HEK293 (cell line): ENCODE measurements at regions not wholly inside any gene's neighbourhood (a gene's known extent, or its start where the extent isn't known, plus 50 kb on each side); places are given as distances from the start of the nearest gene placed in this dataset.
"Not testable (repeated sequence)": the region's sequence is repeated elsewhere in the genome, so short reads cannot be mapped to it uniquely, and the experiment has no call there.

ENCODE experiments used
- CTCF ChIA-PET: fragments of 350-600 bp; formaldehyde crosslinking; extraction: SDS; loops from one replicate; lab custom pipeline; 2021; ENCODE audit warnings: antibody characterized with exemption; lab: Yijun Ruan, JAX
- POLR2A ChIA-PET: fragments of 300-600 bp; formaldehyde crosslinking; extraction: SDS; loops from one replicate; lab custom pipeline; 2020; ENCODE audit warnings: antibody characterized with exemption, inconsistent platforms; lab: Yijun Ruan, JAX
- H3K27ac ChIP-seq: fragments of 200-500 bp; sonication (Bioruptor generic); 2 replicates; pipeline ENCODE4 v1.5.1; 2014; ENCODE audit warnings: low read depth, low read length, control low read depth, inconsistent platforms; ENCODE audit errors: extremely low read depth
- H3K36me3 ChIP-seq, 2 experiments: fragments of 200-500 bp in 1 of 2; sonication (Bioruptor generic) in 1 of 2; 1 replicate in 1 of 2; 2 replicates in 1 of 2; pipeline ENCODE4 v1.5.1; 2014 to 2017; ENCODE audit warnings: inconsistent platforms in 2 of 2, low read length in 2 of 2; ENCODE audit not compliant: control insufficient read depth in 2 of 2, insufficient read depth in 1 of 2
- H3K4me1 ChIP-seq: fragments of 200-500 bp; sonication (Bioruptor generic); 2 replicates; pipeline ENCODE4 v1.5.1; 2014; ENCODE audit warnings: mild to moderate bottlenecking, low read length, inconsistent platforms; ENCODE audit not compliant: control insufficient read depth, insufficient read depth
- H3K4me3 ChIP-seq: 2 replicates; pipeline ENCODE4 v1.5.1; 2011; ENCODE audit warnings: low read depth, mild to moderate bottlenecking, control low read depth, low read length, moderate library complexity
- H3K9me3 ChIP-seq: fragments of 200-500 bp; sonication (Bioruptor generic); 2 replicates; pipeline ENCODE4 v1.5.1; 2014; ENCODE audit warnings: low read depth, low read length, inconsistent platforms; ENCODE audit not compliant: control insufficient read depth, insufficient read depth
- KLF17 ChIP-seq: fragments of 450-650 bp; formaldehyde crosslinking; IDR thresholded peaks from 2 replicates; pipeline ENCODE4 v1.5.1; 2016; ENCODE audit warnings: missing biosample characterization, missing genetic modification characterization
- ZNF623 ChIP-seq: fragments of 450-650 bp; formaldehyde crosslinking; IDR thresholded peaks from 2 replicates; pipeline ENCODE4 v1.5.1; 2016; ENCODE audit warnings: missing biosample characterization, missing genetic modification characterization
- ZNF792 ChIP-seq: fragments of 450-650 bp; formaldehyde crosslinking; IDR thresholded peaks from 2 replicates; pipeline ENCODE4 v1.5.1; 2016; ENCODE audit warnings: missing biosample characterization, missing genetic modification characterization

DNA sequence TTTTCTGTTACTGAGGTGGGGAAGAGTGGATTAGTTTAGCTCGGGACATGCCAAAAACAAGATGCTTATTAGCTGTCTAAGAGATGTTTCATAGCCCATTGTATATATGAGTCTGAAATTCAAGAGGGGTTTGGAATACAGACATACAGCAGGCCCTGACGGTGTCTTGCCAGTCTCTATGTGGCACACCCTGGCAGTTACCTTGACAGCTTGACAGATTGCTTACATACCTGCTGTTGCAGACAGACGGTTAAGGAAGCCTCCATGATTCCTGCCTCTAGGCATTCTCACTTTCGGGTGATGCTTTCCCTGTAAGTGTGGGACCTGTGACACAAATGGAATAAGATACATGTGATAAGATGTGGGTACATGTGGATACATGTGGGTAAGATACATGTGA, 95.0 kb downstream of the QRSL1 start:
- POLR2A ChIA-PET, result no interaction called here
- CTCF ChIA-PET, result interaction anchor here (0.6 kb wide), 1 partner anchor 40 kb away, joined by 7 read pairs; no protein-coding TSS in a partner anchor
- Histone ChIP-seq H3K27ac (no peak overlapping the region), H3K9me3 (no peaks in the 10 kb centered on the region), H3K36me3 (no peaks in the 10 kb centered on the region), H3K4me3 (no peak overlapping the region), H3K4me1 (no peaks in the 10 kb centered on the region)
- TF ChIP-seq KLF17 (no peak), ZNF792 (tag by site-specific recombination) (no peak), ZNF623 (tag by site-specific recombination) (no peak)

DNA sequence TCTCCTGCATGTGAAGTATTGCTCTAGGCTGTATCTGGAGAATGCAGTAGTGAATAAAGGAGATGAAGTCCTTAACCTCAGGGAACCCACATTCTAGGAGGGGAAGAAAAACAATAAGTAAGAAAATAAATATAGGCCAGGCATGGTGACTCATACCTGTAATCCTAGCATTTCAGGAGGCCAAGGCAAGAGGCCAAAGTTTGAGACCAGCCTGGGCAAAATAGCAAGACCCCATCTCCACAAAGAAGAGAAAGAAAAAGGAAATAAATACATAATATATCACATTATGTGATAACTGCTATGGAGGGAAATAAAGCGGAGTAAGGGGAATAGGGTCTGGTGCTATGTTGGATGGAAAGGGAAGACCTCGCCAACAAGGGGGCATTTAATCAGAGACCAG, 94.0 kb downstream of the QRSL1 start:
- CTCF ChIA-PET, result interaction anchor here (0.6 kb wide), 1 partner anchor 76 kb away, joined by 3 read pairs; no protein-coding TSS in a partner anchor
- POLR2A ChIA-PET, H3K36me3 ChIP-seq, H3K4me1 ChIP-seq, H3K27ac ChIP-seq, H3K4me3 ChIP-seq, H3K9me3 ChIP-seq: not testable (repeated sequence)

DNA sequence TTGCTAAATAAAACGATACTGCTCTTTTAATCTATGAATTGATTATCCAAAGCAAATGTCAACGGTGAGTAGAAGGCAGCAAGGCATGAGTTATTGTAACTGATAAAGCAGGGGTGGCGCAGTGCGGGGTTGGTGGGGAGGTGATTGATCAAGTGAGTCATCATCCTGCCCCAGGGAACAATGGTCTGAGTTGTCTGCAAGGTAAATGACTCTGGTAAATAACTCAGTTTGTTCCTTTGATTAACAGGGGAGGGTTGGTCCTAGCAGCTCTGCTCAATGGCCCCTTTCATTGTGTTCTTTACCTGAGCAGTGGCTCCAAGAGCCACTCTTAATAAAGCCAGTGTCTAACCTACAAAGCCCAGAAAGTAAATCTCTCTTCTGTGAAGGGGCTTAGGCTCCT, 91.8 kb downstream of the QRSL1 start:
- H3K4me1 ChIP-seq, H3K36me3 ChIP-seq, H3K4me3 ChIP-seq, H3K27ac ChIP-seq, H3K9me3 ChIP-seq, POLR2A ChIA-PET: not testable (repeated sequence)
- CTCF ChIA-PET, result interaction anchor here (1.1 to 1.4 kb wide), 2 partner anchors 19 to 258 kb away, joined by 3 to 8 read pairs; no protein-coding TSS in a partner anchor
